Ammon's horn (tissue), 1 donor: ENCODE measurements at regions not wholly inside any gene's neighbourhood (a gene's known extent, or its start where the extent isn't known, plus 50 kb on each side); places are given as distances from the start of the nearest gene placed in this dataset.

ENCODE experiments used
- DNase-seq: peaks from one replicate; pipeline ENCODE4 v3.0.0-alpha.2; 2016; ENCODE audit warnings: low spot score

GRCh38 chr9:88692827-88693226 lies 157.8 kb downstream of the NXNL2 start:
- no peak for DNase-seq

GRCh38 chr9:88694625-88695024 lies 159.6 kb downstream of the NXNL2 start:
- DNase-seq, result peak; percentile 60

GRCh38 chr9:88696501-88696900 lies 161.5 kb downstream of the NXNL2 start:
- DNase-seq, result no peak

GRCh38 chr9:88697764-88698432 lies 162.9 kb downstream of the NXNL2 start:
- DNase-seq, result no peak

GRCh38 chr9:88702985-88703384 lies 168.0 kb downstream of the NXNL2 start:
- no peak for DNase-seq

GRCh38 chr9:88706193-88707113 lies 171.5 kb downstream of the NXNL2 start:
- no peak for DNase-seq

- DNase-seq, result no peak
Observed at GRCh38 chr9:88710449-88710848, 175.5 kb downstream of the NXNL2 start.

- no peak for DNase-seq
Observed at GRCh38 chr9:88711719-88712118, 176.7 kb downstream of the NXNL2 start.

- no peak for DNase-seq
Observed at GRCh38 chr9:88712484-88712883, 177.5 kb downstream of the NXNL2 start.

- no peak for DNase-seq
Observed at GRCh38 chr9:88713010-88713409, 178.0 kb downstream of the NXNL2 start.

GRCh38 chr9:88716596-88717290 lies 181.8 kb downstream of the NXNL2 start:
- no peak for DNase-seq

- DNase-seq, result no peak
Observed at GRCh38 chr9:88721025-88721424, 186.0 kb downstream of the NXNL2 start.

- DNase-seq, result no peak
Observed at GRCh38 chr9:88721495-88722279, 186.7 kb downstream of the NXNL2 start.

- no peak for DNase-seq
Observed at GRCh38 chr9:88722753-88723152, 187.8 kb downstream of the NXNL2 start.

- no peak for DNase-seq
Observed at GRCh38 chr9:88723751-88724150, 188.8 kb downstream of the NXNL2 start.

- DNase-seq, result no peak
Observed at GRCh38 chr9:88724331-88724730, 189.4 kb downstream of the NXNL2 start.

- DNase-seq, result no peak
Observed at GRCh38 chr9:88725300-88726019, 190.5 kb downstream of the NXNL2 start.

GRCh38 chr9:88726803-88727202 lies 191.8 kb downstream of the NXNL2 start:
- no peak for DNase-seq

GRCh38 chr9:88730780-88731179 lies 195.8 kb downstream of the NXNL2 start:
- no peak for DNase-seq

- peak; percentile 27 for DNase-seq
Observed at GRCh38 chr9:88732128-88732527, 197.2 kb downstream of the NXNL2 start.
